Fibroblast of villous mesenchyme (primary cell): ENCODE measurements at regions not wholly inside any gene's neighbourhood (a gene's known extent, or its start where the extent isn't known, plus 50 kb on each side); places are given as distances from the start of the nearest gene placed in this dataset.
"Not testable (repeated sequence)": the region's sequence is repeated elsewhere in the genome, so short reads cannot be mapped to it uniquely, and the experiment has no call there.

Experiments used
- DNase-seq: peaks from one replicate; pipeline ENCODE4 v3.0.0-alpha.2; 2010; ENCODE audit warnings: low read depth
- H3K4me3 ChIP-seq: 2 replicates; pipeline ENCODE4 v1.5.1; 2011; ENCODE audit warnings: low read depth, mild to moderate bottlenecking, low read length
- TF ChIP-seq, protein P1 (sequence below): IDR thresholded peaks from 2 replicates; pipeline ENCODE4 v1.5.1; 2012; ENCODE audit warnings: low read depth, mild to moderate bottlenecking, low read length; ENCODE audit not compliant: insufficient read depth

DNA sequence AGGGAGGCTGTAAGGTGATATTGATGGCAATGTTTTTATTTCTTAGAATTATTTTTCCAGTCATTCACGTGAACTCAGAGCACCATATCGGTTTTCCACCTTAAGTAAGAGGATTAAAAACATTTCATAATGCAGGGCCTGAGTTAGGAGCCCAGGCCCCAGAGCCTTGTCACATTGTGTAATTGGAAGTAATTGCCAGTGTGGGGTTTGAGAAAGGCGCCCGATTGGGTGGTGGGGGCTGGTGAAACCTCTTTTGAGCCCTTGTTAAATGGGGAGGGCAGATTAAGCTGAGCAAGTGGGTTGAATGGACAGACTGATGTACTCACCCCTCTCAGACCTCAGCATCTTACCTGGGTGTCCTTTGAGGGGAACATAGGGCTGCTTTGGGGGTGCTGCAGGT is 116.7 kb upstream of the PITX1 start:
- no peak for DNase-seq
- H3K4me3 ChIP-seq, result no peak overlapping the region
- TF ChIP-seq, protein P1, sequence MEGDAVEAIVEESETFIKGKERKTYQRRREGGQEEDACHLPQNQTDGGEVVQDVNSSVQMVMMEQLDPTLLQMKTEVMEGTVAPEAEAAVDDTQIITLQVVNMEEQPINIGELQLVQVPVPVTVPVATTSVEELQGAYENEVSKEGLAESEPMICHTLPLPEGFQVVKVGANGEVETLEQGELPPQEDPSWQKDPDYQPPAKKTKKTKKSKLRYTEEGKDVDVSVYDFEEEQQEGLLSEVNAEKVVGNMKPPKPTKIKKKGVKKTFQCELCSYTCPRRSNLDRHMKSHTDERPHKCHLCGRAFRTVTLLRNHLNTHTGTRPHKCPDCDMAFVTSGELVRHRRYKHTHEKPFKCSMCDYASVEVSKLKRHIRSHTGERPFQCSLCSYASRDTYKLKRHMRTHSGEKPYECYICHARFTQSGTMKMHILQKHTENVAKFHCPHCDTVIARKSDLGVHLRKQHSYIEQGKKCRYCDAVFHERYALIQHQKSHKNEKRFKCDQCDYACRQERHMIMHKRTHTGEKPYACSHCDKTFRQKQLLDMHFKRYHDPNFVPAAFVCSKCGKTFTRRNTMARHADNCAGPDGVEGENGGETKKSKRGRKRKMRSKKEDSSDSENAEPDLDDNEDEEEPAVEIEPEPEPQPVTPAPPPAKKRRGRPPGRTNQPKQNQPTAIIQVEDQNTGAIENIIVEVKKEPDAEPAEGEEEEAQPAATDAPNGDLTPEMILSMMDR, result no peak

DNA sequence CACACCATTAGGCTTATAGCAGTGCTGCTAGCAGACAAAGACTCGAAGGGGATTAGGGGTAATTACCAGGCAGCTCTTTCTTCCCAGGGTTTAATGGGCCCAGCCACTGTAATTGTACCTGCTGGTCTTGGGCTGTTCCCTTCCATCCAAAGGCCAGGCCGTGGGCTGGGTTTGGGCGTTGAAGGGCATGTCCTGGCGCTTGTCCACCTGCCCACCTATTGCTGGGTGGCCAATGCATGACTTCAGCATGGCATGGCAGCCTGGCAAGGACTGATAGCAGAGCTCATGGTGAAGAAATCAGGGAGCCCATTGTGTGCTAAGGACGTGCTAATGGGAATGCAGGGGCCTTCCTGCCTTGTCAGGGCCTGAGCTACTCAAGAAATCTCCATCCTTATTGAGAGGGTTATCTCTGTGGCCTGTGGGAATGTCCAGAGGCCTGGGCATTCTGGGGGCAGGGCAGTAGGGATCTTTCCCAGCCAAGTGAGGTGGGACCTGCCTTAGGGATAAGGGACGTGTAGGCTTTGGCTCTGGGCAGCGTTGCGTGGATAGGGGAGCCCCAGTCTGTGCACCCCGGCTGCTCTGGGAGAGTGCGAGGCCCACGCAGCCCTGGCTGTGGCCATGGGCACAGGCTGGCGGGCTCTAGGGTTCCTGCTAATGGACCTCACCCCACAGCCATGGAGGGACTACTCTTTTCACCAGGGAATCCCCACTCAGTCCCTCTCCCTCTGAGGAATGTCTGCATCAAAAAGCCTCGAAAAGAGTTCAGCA is 116.1 kb upstream of the PITX1 start:
- TF ChIP-seq, protein P1, result no peak
- DNase-seq, result no peak
- no peak overlapping the region for H3K4me3 ChIP-seq

DNA sequence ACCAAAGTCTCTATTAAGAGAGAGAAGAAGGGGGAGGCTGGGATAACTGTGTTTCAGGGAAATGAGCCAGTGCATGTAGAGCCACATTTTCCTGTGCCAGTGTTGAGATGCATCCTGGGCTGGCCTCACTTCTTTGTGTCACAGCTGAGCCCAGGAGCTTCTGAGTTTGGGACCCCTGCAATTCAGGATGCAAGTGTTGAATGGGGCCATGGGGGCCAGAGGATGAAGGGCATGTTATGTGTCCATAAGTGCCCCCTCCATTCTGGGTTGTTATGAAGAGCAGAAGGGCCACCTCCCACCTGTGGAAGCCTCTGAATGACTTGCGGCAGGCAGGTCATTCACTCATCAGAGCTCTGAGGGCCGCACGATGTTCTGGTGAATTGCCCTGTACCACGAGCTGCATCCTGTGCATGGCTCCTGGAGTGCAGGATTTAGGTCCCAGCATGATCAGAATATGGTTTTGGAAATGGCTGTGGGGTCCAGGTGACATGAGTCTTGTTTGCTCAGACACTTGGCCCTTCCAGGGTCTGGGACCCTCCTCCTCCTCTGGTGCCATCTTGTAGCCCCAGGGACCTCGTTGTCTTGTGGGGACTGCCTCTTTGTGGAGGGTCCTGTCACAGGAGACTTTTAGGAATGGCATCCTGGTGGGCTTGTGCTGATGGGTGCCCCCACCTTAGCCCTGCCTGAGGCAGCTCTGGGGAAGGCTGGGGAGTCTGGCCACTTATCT is 115.4 kb upstream of the PITX1 start:
- no peak overlapping the region for H3K4me3 ChIP-seq
- TF ChIP-seq, protein P1, result no peak
- DNase-seq, result no peak

DNA sequence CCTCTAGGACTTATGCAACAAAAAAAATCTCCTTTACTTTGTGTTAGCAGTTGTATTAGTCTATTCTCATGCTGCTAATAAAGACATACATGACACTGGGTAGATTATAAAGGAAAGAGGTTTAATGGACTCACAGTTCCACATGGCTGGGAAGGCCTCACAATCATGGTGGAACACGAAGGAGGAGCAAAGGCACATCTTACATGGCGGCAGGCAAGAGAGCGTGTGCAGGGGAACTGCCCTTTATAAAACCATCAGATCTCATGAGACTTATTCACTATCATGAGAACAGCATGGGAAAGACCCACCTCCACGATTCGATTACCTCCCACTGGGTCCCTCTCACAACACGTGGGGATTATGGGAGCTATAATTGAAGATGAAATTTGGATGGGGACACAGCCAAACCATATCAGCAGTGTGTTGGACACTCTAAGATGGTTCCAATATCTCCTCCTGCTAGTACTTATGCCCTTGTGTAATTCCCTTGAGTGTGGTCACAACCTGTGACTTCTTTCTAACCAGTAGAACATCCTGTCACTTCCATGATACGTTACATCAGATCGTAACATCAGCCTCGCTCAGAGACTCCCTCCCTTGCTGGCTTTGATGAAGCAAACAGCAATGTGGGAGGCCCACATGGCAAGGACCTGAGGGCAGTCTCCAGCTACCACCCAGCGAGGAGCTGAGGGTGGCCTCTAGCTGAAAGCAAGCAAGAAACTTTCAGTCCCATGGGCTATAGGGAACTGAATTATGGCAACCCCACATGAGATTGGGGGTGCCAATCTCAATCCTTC is 113.5 kb upstream of the PITX1 start:
- no peak for DNase-seq
- TF ChIP-seq, protein P1, result no peak
- no peak overlapping the region for H3K4me3 ChIP-seq

DNA sequence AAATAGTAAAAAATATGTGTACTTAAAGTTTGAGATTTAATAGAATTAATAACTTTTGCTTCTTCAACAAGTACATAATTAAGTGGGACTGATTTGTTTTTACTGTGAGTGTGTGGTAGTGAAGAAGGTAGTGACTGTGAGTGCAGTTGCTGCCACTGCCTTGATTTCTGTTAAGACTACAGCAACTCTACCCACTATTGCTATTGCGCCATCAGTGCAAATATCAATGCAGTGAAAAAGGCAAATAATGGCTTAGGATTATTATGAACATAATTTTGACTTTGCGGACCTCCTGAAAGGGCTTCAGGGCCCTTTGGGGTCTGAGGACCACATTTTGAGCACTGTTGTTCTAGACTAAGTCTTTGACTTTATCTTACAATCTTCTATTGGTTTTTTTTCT is 112.0 kb upstream of the PITX1 start:
- TF ChIP-seq, protein P1, result no peak
- no peak for DNase-seq
- no peak overlapping the region for H3K4me3 ChIP-seq

DNA sequence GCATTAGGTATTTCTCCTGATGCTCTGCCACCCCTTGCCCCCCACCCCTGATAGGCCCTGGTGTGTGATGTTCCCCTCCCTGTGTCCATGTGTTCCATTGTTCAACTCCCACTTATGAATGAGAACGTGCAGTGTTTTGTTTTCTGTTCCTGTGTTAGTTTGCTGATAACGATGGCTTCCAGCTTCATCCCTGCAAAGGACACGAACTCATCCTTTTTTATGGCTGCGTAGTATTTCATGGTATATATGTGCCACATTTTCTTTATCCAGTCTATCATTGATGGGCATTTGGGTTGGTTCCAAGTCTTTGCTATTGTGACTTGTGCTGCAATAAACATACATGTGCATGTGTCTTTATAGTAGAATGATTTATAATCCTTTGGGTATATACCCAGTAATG is 109.7 kb upstream of the PITX1 start:
- DNase-seq, H3K4me3 ChIP-seq: not testable (repeated sequence)
